Esophagus squamous epithelium (tissue), 5 donors: ENCODE measurements at regions not wholly inside any gene's neighbourhood (a gene's known extent, or its start where the extent isn't known, plus 50 kb on each side); places are given as distances from the start of the nearest gene placed in this dataset.

Experiments
- DNase-seq: peaks from one replicate; lab custom pipeline; 2025; lab: John Stamatoyannopoulos, UW
- H3K27ac ChIP-seq, 4 donors: fragments of 200-600 bp; sonication (generic); one replicate each; pipeline ENCODE4 v1.5.1; 2016 to 2019; ENCODE audit warnings: mild to moderate bottlenecking in 1 of 4
- H3K27me3 ChIP-seq, 4 donors: fragments of 200-600 bp; sonication (generic); 1 replicate in 3 of 4; 2 replicates in 1 of 4; pipeline versions ENCODE4 v1.5.1 to v1.6.0; 2017 to 2021; ENCODE audit warnings: antibody characterized with exemption in 1 of 4
- H3K36me3 ChIP-seq, 3 donors: fragments of 200-600 bp; sonication (generic); one replicate each; pipeline ENCODE4 v1.5.1; 2016 to 2019
- H3K4me1 ChIP-seq, 3 donors: fragments of 200-600 bp; sonication (generic); one replicate each; pipeline ENCODE4 v1.5.1; 2017 to 2019
- H3K4me3 ChIP-seq, 4 donors: fragments of 200-600 bp; sonication (generic); 1 replicate in 3 of 4; 2 replicates in 1 of 4; pipeline ENCODE4 v1.5.1; 2016 to 2019; ENCODE audit warnings: mild to moderate bottlenecking in 2 of 4, moderate library complexity in 1 of 4
- H3K9me3 ChIP-seq, 3 donors: fragments of 200-600 bp; sonication (generic); one replicate each; pipeline ENCODE4 v1.5.1; 2016 to 2019
- CTCF ChIP-seq, 6 experiments: fragments of 450-650 bp in 4 of 6; fragments of 200-600 bp in 2 of 6; sonication (generic) in 2 of 6; IDR thresholded peaks; one replicate each; pipeline ENCODE4 v1.5.1; 2016 to 2019; ENCODE audit warnings: antibody characterized with exemption in 6 of 6, mild to moderate bottlenecking in 4 of 6, moderate library complexity in 4 of 6
- POLR2A ChIP-seq, 4 donors: fragments of 450-650 bp; IDR thresholded peaks; one replicate each; pipeline ENCODE4 v1.6.1; 2017; ENCODE audit warnings: antibody characterized with exemption in 4 of 4, mild to moderate bottlenecking in 4 of 4, moderate library complexity in 3 of 4
- WGBS, 2 donors: methylation state at CpG; one replicate each; pipeline ENCODE4 v1.1.5; 2018; 5-methylcytosine and 5-hydroxymethylcytosine counted together
- intact Hi-C: fragments of 100-400 bp; cut with DNase I; formaldehyde crosslinking; loops from one replicate; pipeline ENCODE4 v1.15.0; 2022
- donor health status: DM: yes; HTN: yes; CAD: no.

- Histone ChIP-seq H3K27ac (no peak overlapping the region), H3K4me3 (no peak overlapping the region), H3K27me3 (no peaks in the 10 kb centered on the region), H3K9me3 (no peaks in the 10 kb centered on the region), H3K36me3 (no peaks in the 10 kb centered on the region), H3K4me1 (no peaks in the 10 kb centered on the region)
- no peak for TF ChIP-seq POLR2A (IDR thresholded peaks at IDR 0.05)
- TF ChIP-seq CTCF (IDR thresholded peaks at IDR 0.05): no peak
- intact Hi-C loops: no loop called here
- WGBS, 2 donors: 80 to 86% methylated on average over 2 of the region's 2 CpGs
- no peak for DNase-seq
Measured at GRCh38 chr6:164128101-164128500, 713.6 kb downstream of the QKI start.

DNA sequence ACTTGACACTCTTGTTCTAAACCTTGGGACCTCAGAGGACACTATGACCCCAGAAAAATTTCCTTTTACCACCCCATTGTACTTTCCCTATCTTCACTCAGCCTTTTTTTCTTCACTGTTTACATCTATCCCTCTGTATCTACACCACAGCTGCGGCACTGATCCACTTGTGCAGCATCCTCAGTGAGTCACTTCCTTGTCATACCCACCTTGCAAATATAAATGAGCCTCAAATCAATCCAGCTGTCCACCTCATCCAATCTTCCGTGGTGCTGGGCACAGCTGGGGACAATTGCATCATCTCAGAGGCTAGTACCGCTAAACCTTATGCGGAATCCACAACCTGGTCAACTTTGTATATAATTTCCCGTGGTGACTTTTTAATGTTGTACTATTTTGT is 710.5 kb downstream of the QKI start:
- no peak for DNase-seq
- no peak overlapping the region for H3K27ac ChIP-seq
- H3K36me3 ChIP-seq: no peaks in the 10 kb centered on the region
- H3K27me3 ChIP-seq: no peaks in the 10 kb centered on the region
- TF ChIP-seq POLR2A (IDR thresholded peaks at IDR 0.05) (no peak), CTCF (IDR thresholded peaks at IDR 0.05) (no peak)
- H3K4me3 ChIP-seq: no peak overlapping the region
- no peaks in the 10 kb centered on the region for H3K4me1 ChIP-seq
- WGBS, 2 donors: 72 to 74% methylated on average over 5 of the region's 5 CpGs
- no peaks in the 10 kb centered on the region for H3K9me3 ChIP-seq
- intact Hi-C loops: no loop called here

DNA sequence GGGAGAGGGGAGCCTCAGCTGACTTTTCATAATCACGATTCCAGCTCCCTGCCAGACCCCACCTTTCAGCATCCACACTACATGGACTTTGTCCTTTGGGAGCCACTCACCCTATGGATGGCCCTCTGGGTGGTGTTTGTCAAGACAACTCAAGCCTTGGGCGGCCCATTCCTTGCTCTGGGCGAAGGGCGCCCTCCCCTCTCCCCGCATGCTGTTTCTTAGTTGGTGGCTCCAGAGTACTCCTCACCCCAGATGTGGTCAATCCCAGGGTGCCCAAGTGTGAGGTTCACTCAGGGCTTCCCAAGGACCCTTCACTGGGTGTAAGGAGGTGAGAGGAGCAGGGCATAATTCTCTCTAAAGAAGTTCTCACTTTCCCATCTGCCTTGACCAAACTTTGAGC is 710.0 kb downstream of the QKI start:
- Histone ChIP-seq H3K27ac (no peak overlapping the region), H3K9me3 (no peaks in the 10 kb centered on the region), H3K4me1 (no peaks in the 10 kb centered on the region), H3K4me3 (no peak overlapping the region), H3K36me3 (no peaks in the 10 kb centered on the region), H3K27me3 (no peaks in the 10 kb centered on the region)
- TF ChIP-seq CTCF (IDR thresholded peaks at IDR 0.05): no peak
- TF ChIP-seq POLR2A (IDR thresholded peaks at IDR 0.05): no peak
- no peak for DNase-seq
- 75 to 90% methylated on average over 1 of the region's 5 CpGs for WGBS, 2 donors
- intact Hi-C loops: no loop called here

DNA sequence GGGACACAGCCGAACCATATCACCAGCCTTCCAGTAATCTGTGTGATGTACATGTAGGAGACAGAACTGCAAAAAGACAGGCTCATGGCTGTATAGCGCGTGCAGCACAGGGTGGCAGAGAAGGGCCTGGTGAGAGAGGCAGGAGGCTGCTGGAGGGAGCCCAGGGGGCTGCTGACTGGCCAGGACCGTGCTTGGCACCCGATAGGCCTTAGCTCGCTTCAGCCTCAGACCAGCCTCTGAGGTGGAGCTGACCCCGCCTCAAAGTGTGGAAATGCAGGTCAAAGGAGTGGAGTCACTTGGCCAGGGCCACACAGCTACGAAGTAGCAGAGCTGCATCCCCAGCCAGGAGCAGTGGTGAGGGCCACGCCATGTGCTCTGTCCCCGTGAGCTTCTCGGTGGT is 707.6 kb downstream of the QKI start:
- Histone ChIP-seq H3K27ac (no peak overlapping the region), H3K4me3 (no peak overlapping the region), H3K4me1 (no peaks in the 10 kb centered on the region), H3K36me3 (no peaks in the 10 kb centered on the region), H3K27me3 (no peaks in the 10 kb centered on the region), H3K9me3 (no peaks in the 10 kb centered on the region)
- TF ChIP-seq CTCF (IDR thresholded peaks at IDR 0.05) (no peak), POLR2A (IDR thresholded peaks at IDR 0.05) (no peak)
- 86 to 98% methylated on average over 9 to 10 of the region's 11 CpGs for WGBS, 2 donors
- intact Hi-C loops: no loop called here
- no peak for DNase-seq

- 63 to 80% methylated on average over 6 of the region's 6 CpGs for WGBS, 2 donors
- TF ChIP-seq POLR2A (IDR thresholded peaks at IDR 0.05) (no peak), CTCF (IDR thresholded peaks at IDR 0.05) (no peak)
- Histone ChIP-seq H3K9me3 (no peaks in the 10 kb centered on the region), H3K27me3 (no peaks in the 10 kb centered on the region), H3K4me1 (no peaks in the 10 kb centered on the region), H3K27ac (no peak overlapping the region), H3K36me3 (no peaks in the 10 kb centered on the region), H3K4me3 (no peak overlapping the region)
- DNase-seq: no peak
- intact Hi-C loops: no loop called here
Measured at GRCh38 chr6:164121527-164121926, 707.0 kb downstream of the QKI start.
